AG04450 (cell line): ENCODE measurements at regions not wholly inside any gene's neighbourhood (a gene's known extent, or its start where the extent isn't known, plus 50 kb on each side); places are given as distances from the start of the nearest gene placed in this dataset.

ENCODE experiments used
- CTCF ChIA-PET: fragments of 300-600, 350-600 bp; formaldehyde crosslinking; extraction: SDS; loops from one replicate; lab custom pipeline; 2022; ENCODE audit warnings: antibody characterized with exemption, inconsistent platforms; lab: Charles Lee
- POLR2A ChIA-PET: fragments of 350-600 bp; formaldehyde crosslinking; extraction: SDS; loops from one replicate; lab custom pipeline; 2021; ENCODE audit warnings: antibody characterized with exemption, inconsistent platforms; lab: Yijun Ruan, JAX
- DNase-seq: peaks from one replicate; pipeline ENCODE4 v3.0.0-alpha.2; 2011; ENCODE audit warnings: low read depth, low spot score
- H3K27ac ChIP-seq: one replicate; pipeline ENCODE4 v1.5.1; 2012; ENCODE audit warnings: low read depth, low read length, control low read depth
- H3K27me3 ChIP-seq: one replicate; pipeline ENCODE4 v1.6.0; 2012; ENCODE audit warnings: low read length; ENCODE audit not compliant: control insufficient read depth, insufficient read depth
- H3K4me3 ChIP-seq: 2 replicates; pipeline ENCODE4 v1.5.1; 2011; ENCODE audit warnings: mild to moderate bottlenecking, low read depth, low read length, control low read depth
- H3K9me3 ChIP-seq: 2 replicates; pipeline ENCODE4 v1.5.1; 2012; ENCODE audit warnings: low read length; ENCODE audit not compliant: control insufficient read depth, insufficient read depth
- CTCF ChIP-seq: IDR thresholded peaks from 2 replicates; pipeline ENCODE4 v1.5.1; 2011; ENCODE audit warnings: low read depth, low read length, control low read depth, inconsistent platforms

GRCh38 chr4:62544428-62544827 lies 1344.3 kb downstream of the ADGRL3 start:
- ChIA-PET CTCF (no interaction called here), POLR2A (no interaction called here)
- TF ChIP-seq CTCF = no peak
- Histone ChIP-seq H3K9me3 (no peaks in the 10 kb centered on the region), H3K27me3 (no peaks in the 10 kb centered on the region), H3K4me3 (no peak overlapping the region), H3K27ac (no peak overlapping the region)
- no peak for DNase-seq

GRCh38 chr4:62543002-62543401 lies 1342.9 kb downstream of the ADGRL3 start:
- Histone ChIP-seq H3K9me3 (no peaks in the 10 kb centered on the region), H3K27ac (no peak overlapping the region), H3K4me3 (no peak overlapping the region), H3K27me3 (no peaks in the 10 kb centered on the region)
- ChIA-PET CTCF (no interaction called here), POLR2A (no interaction called here)
- no peak for DNase-seq
- TF ChIP-seq CTCF = no peak

GRCh38 chr4:62533573-62533972 lies 1333.4 kb downstream of the ADGRL3 start:
- ChIA-PET POLR2A (no interaction called here), CTCF (no interaction called here)
- Histone ChIP-seq H3K4me3 (no peak overlapping the region), H3K9me3 (peaks cover 2% of the 10 kb centered on the region; the same call in 1 of the 2 replicates), H3K27ac (no peak overlapping the region), H3K27me3 (no peaks in the 10 kb centered on the region)
- DNase-seq = no peak
- no peak for TF ChIP-seq CTCF

- ChIA-PET CTCF (no interaction called here), POLR2A (no interaction called here)
- H3K27me3 ChIP-seq = no peaks in the 10 kb centered on the region
- H3K27ac ChIP-seq = no peak overlapping the region
- H3K9me3 ChIP-seq = peaks cover 3% of the 10 kb centered on the region; the same call in 1 of the 2 replicates
- H3K4me3 ChIP-seq = no peak overlapping the region
- DNase-seq = no peak
- no peak for TF ChIP-seq CTCF
These were observed 1331.6 kb downstream of the ADGRL3 start for GRCh38 chr4:62531731-62532130.

- H3K27me3 ChIP-seq = no peaks in the 10 kb centered on the region
- CTCF ChIA-PET = no interaction called here
- no peak overlapping the region for H3K4me3 ChIP-seq
These were observed 1331.1 kb downstream of the ADGRL3 start for GRCh38 chr4:62531264-62531663.

More at GRCh38 chr4:62531264-62531663, 1331.1 kb downstream of the ADGRL3 start:
- Histone ChIP-seq H3K9me3 (peaks cover 7% of the 10 kb centered on the region; the same call in 1 of the 2 replicates), H3K27ac (no peak overlapping the region)
- no peak for DNase-seq
- POLR2A ChIA-PET = no interaction called here
- TF ChIP-seq CTCF = no peak
